SU-DHL-6 (cell line): ENCODE measurements at regions not wholly inside any gene's neighbourhood (a gene's known extent, or its start where the extent isn't known, plus 50 kb on each side); places are given as distances from the start of the nearest gene placed in this dataset.

ENCODE experiments used
- CTCF ChIP-seq: fragments of 200-600 bp; sonication (generic); IDR thresholded peaks from one replicate; pipeline ENCODE4 v1.5.1; 2017; ENCODE audit warnings: antibody characterized with exemption, mild to moderate bottlenecking, low read length, moderate library complexity; ENCODE audit not compliant: insufficient read depth, poor library complexity, severe bottlenecking
- EZH2phosphoT487 ChIP-seq: fragments of 200-600 bp; sonication (generic), shearing (Covaris generic); conservative IDR thresholded peaks from 2 replicates; pipeline ENCODE4 v1.6.1; 2018; ENCODE audit warnings: mild to moderate bottlenecking, antibody characterized with exemption, low read length, moderate library complexity, mixed read lengths

GRCh38 chr10:131811630-131812403 lies 89.0 kb upstream of the PPP2R2D start:
- TF ChIP-seq EZH2phosphoT487, result no peak
- no peak for TF ChIP-seq CTCF
